ENCODE measurements at regions not wholly inside any gene's neighbourhood (a gene's known extent, or its start where the extent isn't known, plus 50 kb on each side); places are given as distances from the start of the nearest gene placed in this dataset.

DNA sequence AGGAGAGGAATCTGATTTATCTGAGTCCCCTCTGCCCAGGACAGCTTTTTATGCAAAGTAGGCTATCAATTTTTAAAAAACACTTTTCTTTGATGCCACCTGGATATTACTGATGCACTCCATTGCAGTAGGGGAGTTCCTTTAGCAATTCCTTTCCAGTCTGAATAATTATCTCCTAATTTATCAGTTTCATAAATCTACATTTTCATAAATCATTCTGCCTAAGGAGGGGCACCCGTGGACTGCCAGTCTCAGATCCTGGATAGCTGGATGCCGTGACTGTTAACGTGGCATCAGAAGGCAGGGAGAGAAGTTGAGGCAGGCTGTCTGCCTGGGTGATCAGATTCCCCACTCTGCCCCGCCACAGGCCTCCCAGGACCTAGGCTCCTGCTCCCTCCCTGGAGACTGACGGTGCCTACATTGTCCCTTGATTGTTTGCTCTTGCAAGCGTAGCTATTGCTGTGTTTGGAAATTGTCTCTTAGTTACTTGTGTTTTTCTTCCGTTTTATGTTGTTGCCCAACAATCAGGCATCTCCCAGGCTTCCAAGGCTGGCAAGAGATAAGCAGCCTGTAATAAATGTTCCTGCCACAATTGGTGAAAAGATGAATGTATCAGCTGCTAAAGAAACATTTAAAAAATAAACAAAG lies 75.2 kb downstream of the KATNIP start (continued):
- TF ChIP-seq, protein P1, sequence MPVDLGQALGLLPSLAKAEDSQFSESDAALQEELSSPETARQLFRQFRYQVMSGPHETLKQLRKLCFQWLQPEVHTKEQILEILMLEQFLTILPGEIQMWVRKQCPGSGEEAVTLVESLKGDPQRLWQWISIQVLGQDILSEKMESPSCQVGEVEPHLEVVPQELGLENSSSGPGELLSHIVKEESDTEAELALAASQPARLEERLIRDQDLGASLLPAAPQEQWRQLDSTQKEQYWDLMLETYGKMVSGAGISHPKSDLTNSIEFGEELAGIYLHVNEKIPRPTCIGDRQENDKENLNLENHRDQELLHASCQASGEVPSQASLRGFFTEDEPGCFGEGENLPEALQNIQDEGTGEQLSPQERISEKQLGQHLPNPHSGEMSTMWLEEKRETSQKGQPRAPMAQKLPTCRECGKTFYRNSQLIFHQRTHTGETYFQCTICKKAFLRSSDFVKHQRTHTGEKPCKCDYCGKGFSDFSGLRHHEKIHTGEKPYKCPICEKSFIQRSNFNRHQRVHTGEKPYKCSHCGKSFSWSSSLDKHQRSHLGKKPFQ (CRISPR knock-in tag; IDR thresholded peaks at IDR 0.05; ENCODE audit: insufficient replicate concordance), result no peak
- TF ChIP-seq ZNF703 (CRISPR knock-in tag; IDR thresholded peaks at IDR 0.05; ENCODE audit: borderline replicate concordance) (no peak), MYC (CRISPR knock-in tag; IDR thresholded peaks at IDR 0.05; ENCODE audit: borderline replicate concordance) (no peak), NFYC (CRISPR knock-in tag; IDR thresholded peaks at IDR 0.05) (no peak), ATAD3A (CRISPR knock-in tag; IDR thresholded peaks at IDR 0.05) (no peak), STAG1 (CRISPR knock-in tag; IDR thresholded peaks at IDR 0.05) (no peak), TP53 (CRISPR knock-in tag; conservative IDR thresholded peaks at IDR 0.05) (no peak), PHF20 (CRISPR knock-in tag; IDR thresholded peaks at IDR 0.05) (no peak), ZNF570 (CRISPR knock-in tag; IDR thresholded peaks at IDR 0.05; ENCODE audit: borderline replicate concordance) (no peak), RFX3 (CRISPR knock-in tag; IDR thresholded peaks at IDR 0.05) (peak; percentile 68; the same call in 1 of the 2 replicates), THAP9 (CRISPR knock-in tag; IDR thresholded peaks at IDR 0.05; ENCODE audit: borderline replicate concordance) (no peak), ZSCAN21 (CRISPR knock-in tag; IDR thresholded peaks at IDR 0.05; ENCODE audit: borderline replicate concordance) (no peak), SIX4 (CRISPR knock-in tag; IDR thresholded peaks at IDR 0.05) (no peak), TGIF2 (CRISPR knock-in tag; IDR thresholded peaks at IDR 0.05) (no peak), ZGPAT (CRISPR knock-in tag; IDR thresholded peaks at IDR 0.05) (peak; percentile 32; the same call in 1 of the 2 replicates), HES4 (CRISPR knock-in tag; IDR thresholded peaks at IDR 0.05; ENCODE audit: borderline replicate concordance) (no peak), ZNF136 (CRISPR knock-in tag; IDR thresholded peaks at IDR 0.05; ENCODE audit: low read depth) (no peak), DRAP1 (CRISPR knock-in tag; IDR thresholded peaks at IDR 0.05) (no peak), CBX2 (IDR thresholded peaks at IDR 0.05; ENCODE audit: low read depth, low read length) (no peak), CBX2 (CRISPR knock-in tag; IDR thresholded peaks at IDR 0.05; ENCODE audit: low read depth) (no peak), MBNL3 (CRISPR knock-in tag; conservative IDR thresholded peaks at IDR 0.05) (no peak), ZNF224 (CRISPR knock-in tag; IDR thresholded peaks at IDR 0.05) (no peak), EZH2 (conservative IDR thresholded peaks at IDR 0.05; ENCODE audit: low read depth, low read length) (no peak), SRSF1 (optimal IDR thresholded peaks at IDR 0.05; ENCODE audit: low read depth, low read length) (no peak), RCOR2 (CRISPR knock-in tag; IDR thresholded peaks at IDR 0.05) (0 out of 2 replicates have a peak, but pooled peaks have one; percentile 17), HNF4A (CRISPR knock-in tag; IDR thresholded peaks at IDR 0.05) (peak; percentile 24; the same call in 1 of the 2 replicates), FOXP1 (IDR thresholded peaks at IDR 0.05) (no peak), FOXP1 (CRISPR knock-in tag; IDR thresholded peaks at IDR 0.05) (peak; percentile 76)

Data from HepG2 (cell line).